Limb (tissue), 2 donors: ENCODE measurements at regions not wholly inside any gene's neighbourhood (a gene's known extent, or its start where the extent isn't known, plus 50 kb on each side); places are given as distances from the start of the nearest gene placed in this dataset.
"Not testable (repeated sequence)": the region's sequence is repeated elsewhere in the genome, so short reads cannot be mapped to it uniquely, and the experiment has no call there.

ENCODE experiments used
- DNase-seq, 2 donors: peaks; one replicate each; pipeline ENCODE4 v3.0.0-alpha.2; 2016; ENCODE audit errors: extremely low spot score in 2 of 2

GRCh38 chr7:46594831-46595230, 673.8 kb upstream of the IGFBP3 start:
- DNase-seq = not testable (repeated sequence)

GRCh38 chr7:46590918-46591905, 670.1 kb upstream of the IGFBP3 start:
- not testable (repeated sequence) for DNase-seq

GRCh38 chr7:46589286-46589685, 668.2 kb upstream of the IGFBP3 start:
- DNase-seq = no peak

GRCh38 chr7:46586406-46586805, 665.3 kb upstream of the IGFBP3 start:
- DNase-seq = no peak

GRCh38 chr7:46583656-46584055, 662.6 kb upstream of the IGFBP3 start:
- no peak for DNase-seq

- no peak for DNase-seq
These were observed 660.2 kb upstream of the IGFBP3 start for GRCh38 chr7:46581268-46581667.

- no peak for DNase-seq
These were observed 659.7 kb upstream of the IGFBP3 start for GRCh38 chr7:46580766-46581165.

- no peak for DNase-seq
These were observed 656.3 kb upstream of the IGFBP3 start for GRCh38 chr7:46577394-46577793.

GRCh38 chr7:46576950-46577349, 655.9 kb upstream of the IGFBP3 start:
- no peak for DNase-seq

- DNase-seq = no peak
These were observed 651.6 kb upstream of the IGFBP3 start for GRCh38 chr7:46572691-46573090.

- no peak for DNase-seq
These were observed 650.9 kb upstream of the IGFBP3 start for GRCh38 chr7:46571996-46572395.

GRCh38 chr7:46569133-46569465, 648.0 kb upstream of the IGFBP3 start:
- no peak for DNase-seq

GRCh38 chr7:46568420-46569132, 647.5 kb upstream of the IGFBP3 start:
- DNase-seq = no peak

- DNase-seq = no peak
These were observed 646.8 kb upstream of the IGFBP3 start for GRCh38 chr7:46567858-46568257.

- no peak for DNase-seq
These were observed 645.2 kb upstream of the IGFBP3 start for GRCh38 chr7:46566097-46566774.

GRCh38 chr7:46565253-46566096, 644.4 kb upstream of the IGFBP3 start:
- DNase-seq = no peak

GRCh38 chr7:46559194-46559832, 638.2 kb upstream of the IGFBP3 start:
- no peak for DNase-seq

GRCh38 chr7:46558482-46559193, 637.6 kb upstream of the IGFBP3 start:
- DNase-seq = no peak

- DNase-seq = no peak
These were observed 636.7 kb upstream of the IGFBP3 start for GRCh38 chr7:46557781-46558180.

- peak; percentile 48 to 60 for DNase-seq
These were observed 636.2 kb upstream of the IGFBP3 start for GRCh38 chr7:46557295-46557711.
